H1 (cell line): ENCODE measurements at regions not wholly inside any gene's neighbourhood (a gene's known extent, or its start where the extent isn't known, plus 50 kb on each side); places are given as distances from the start of the nearest gene placed in this dataset.

ENCODE experiments used
- EZH2 ChIP-seq: fragments of 200-600 bp; sonication (generic); IDR thresholded peaks from 2 replicates; pipeline ENCODE4 v1.7.1; 2012; ENCODE audit warnings: low read depth, mild to moderate bottlenecking, moderate library complexity, low read length, inconsistent platforms; ENCODE audit not compliant: severe bottlenecking
- NANOG ChIP-seq: IDR thresholded peaks from 2 replicates; pipeline ENCODE4 v1.6.1; 2011; ENCODE audit warnings: low read length, low read depth, mild to moderate bottlenecking, inconsistent platforms; ENCODE audit not compliant: insufficient read depth, poor library complexity, severe bottlenecking
- SIRT6 ChIP-seq: IDR thresholded peaks from one replicate; pipeline ENCODE4 v1.7.1; 2012; ENCODE audit warnings: low read length, inconsistent platforms
- TF ChIP-seq, protein P1 (sequence below): IDR thresholded peaks from 2 replicates; pipeline ENCODE4 v1.6.1; 2012; ENCODE audit warnings: inconsistent platforms

DNA sequence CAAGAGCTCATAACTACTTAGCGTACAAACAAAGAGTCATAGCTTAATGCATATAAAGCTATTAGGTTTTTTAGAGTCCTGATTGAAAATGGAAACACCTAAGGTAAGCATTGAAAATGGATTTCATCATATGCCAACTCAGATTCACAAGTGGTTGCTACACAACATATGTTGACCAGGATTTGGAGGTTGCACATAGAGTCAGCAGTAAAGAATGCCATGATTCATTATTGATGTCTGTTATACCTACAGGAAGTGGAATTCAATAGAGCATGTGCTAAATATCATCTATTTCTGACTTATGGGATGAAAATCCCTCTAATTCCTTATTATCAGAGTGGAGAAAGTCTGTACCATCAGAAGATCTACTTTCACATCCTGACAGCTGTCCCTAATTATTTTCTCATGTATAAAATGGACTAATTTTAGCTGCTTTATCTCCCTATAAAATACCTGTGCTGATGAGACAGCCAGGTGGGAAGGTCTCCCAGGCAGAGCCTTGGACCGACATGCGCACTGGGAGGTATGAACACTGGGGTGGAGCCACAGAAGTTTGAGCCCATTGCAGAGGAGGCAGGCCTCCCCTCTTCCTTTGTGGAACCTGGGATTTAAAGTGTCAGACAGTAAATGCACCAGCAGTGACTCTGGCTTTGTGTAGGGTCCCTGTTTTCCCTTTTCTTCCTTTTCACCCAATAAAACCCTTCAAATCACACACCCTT, 204.2 kb downstream of the AASDHPPT start (continued):
- TF ChIP-seq EZH2, result no peak
- TF ChIP-seq, protein P1, sequence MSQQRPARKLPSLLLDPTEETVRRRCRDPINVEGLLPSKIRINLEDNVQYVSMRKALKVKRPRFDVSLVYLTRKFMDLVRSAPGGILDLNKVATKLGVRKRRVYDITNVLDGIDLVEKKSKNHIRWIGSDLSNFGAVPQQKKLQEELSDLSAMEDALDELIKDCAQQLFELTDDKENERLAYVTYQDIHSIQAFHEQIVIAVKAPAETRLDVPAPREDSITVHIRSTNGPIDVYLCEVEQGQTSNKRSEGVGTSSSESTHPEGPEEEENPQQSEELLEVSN, result no peak
- TF ChIP-seq NANOG, result no peak
- TF ChIP-seq SIRT6, result no peak
